C4-2B (cell line): ENCODE measurements at regions not wholly inside any gene's neighbourhood (a gene's known extent, or its start where the extent isn't known, plus 50 kb on each side); places are given as distances from the start of the nearest gene placed in this dataset.
A peak's percentile ranks its signal among the peaks of the same experiment; 100 is the strongest.

ENCODE experiments used
- H3K27ac ChIP-seq: fragments of 450-650 bp; 2 replicates; pipeline ENCODE4 v1.5.1; 2017
- CTCF ChIP-seq: fragments of 450-650 bp; conservative IDR thresholded peaks from 2 replicates; pipeline ENCODE4 v1.5.1; 2017; ENCODE audit warnings: mild to moderate bottlenecking
- ZFX ChIP-seq: fragments of 450-650 bp; IDR thresholded peaks from 2 replicates; pipeline ENCODE4 v1.6.1; 2017

GRCh38 chrX:79559290-79559689 is 192.2 kb upstream of the ITM2A start:
- no peak overlapping the region for H3K27ac ChIP-seq
- TF ChIP-seq ZFX (no peak), CTCF (no peak)

GRCh38 chrX:79557212-79557611 is 190.1 kb upstream of the ITM2A start:
- TF ChIP-seq CTCF (no peak), ZFX (no peak)
- no peak overlapping the region for H3K27ac ChIP-seq

- no peak overlapping the region for H3K27ac ChIP-seq
- TF ChIP-seq CTCF: no peak
- no peak for TF ChIP-seq ZFX
These were observed 189.7 kb upstream of the ITM2A start for GRCh38 chrX:79556800-79557199.

GRCh38 chrX:79530310-79531108 is 163.4 kb upstream of the ITM2A start:
- no peak for TF ChIP-seq CTCF
- TF ChIP-seq ZFX: no peak
- H3K27ac ChIP-seq: no peak overlapping the region

- H3K27ac ChIP-seq: no peak overlapping the region
- TF ChIP-seq CTCF (peak; percentile 60), ZFX (no peak)
These were observed 157.5 kb upstream of the ITM2A start for GRCh38 chrX:79524642-79525041.

GRCh38 chrX:79515529-79515928 is 148.4 kb upstream of the ITM2A start:
- TF ChIP-seq ZFX: no peak
- TF ChIP-seq CTCF: peak; percentile 22
- no peak overlapping the region for H3K27ac ChIP-seq

GRCh38 chrX:79511799-79512198 is 144.7 kb upstream of the ITM2A start:
- TF ChIP-seq ZFX (no peak), CTCF (no peak)
- H3K27ac ChIP-seq: no peak overlapping the region
